PC-3 (cell line): ENCODE measurements at regions not wholly inside any gene's neighbourhood (a gene's known extent, or its start where the extent isn't known, plus 50 kb on each side); places are given as distances from the start of the nearest gene placed in this dataset.
"Not testable (repeated sequence)": the region's sequence is repeated elsewhere in the genome, so short reads cannot be mapped to it uniquely, and the experiment has no call there.

Source experiments
- ATAC-seq: fragments of 200-7000 bp; cut with Tn5 transposase; 2 replicates; pipeline ENCODE4 v1.9.1; 2020; ENCODE audit warnings: mild to moderate bottlenecking, moderate library complexity
- BruUV-seq: library from RNA; stranded (reverse); fragments of 400-500 nt; replicated peaks from 2 replicates; lab custom pipeline; 2021; lab: Mats Ljungman, UMichigan
- CTCF ChIA-PET: fragments of 300-600 bp; sonication (Branson Sonifier 250); formaldehyde crosslinking; loops from one replicate; lab custom pipeline; 2022; ENCODE audit warnings: antibody characterized with exemption; lab: Charles Lee
- POLR2A ChIA-PET: fragments of 300-600 bp; sonication (Branson Sonifier 250); formaldehyde crosslinking; loops from one replicate; lab custom pipeline; 2022; ENCODE audit warnings: antibody characterized with exemption; ENCODE audit not compliant: unreplicated experiment; lab: Charles Lee
- DNase-seq: peaks from one replicate; pipeline ENCODE4 v3.0.0-alpha.2; 2015
- H2AFZ ChIP-seq: fragments of 300-600 bp; sonication (generic); 2 replicates; pipeline ENCODE4 v1.6.0; 2016; ENCODE audit warnings: antibody characterized with exemption, low read length
- H3F3A ChIP-seq: fragments of 300-600 bp; sonication (generic); one replicate; pipeline ENCODE4 v1.6.0; 2017; ENCODE audit warnings: antibody characterized with exemption, low read length, control low read depth, mild to moderate bottlenecking; ENCODE audit not compliant: unreplicated experiment
- H3K27ac ChIP-seq: fragments of 300-600 bp; sonication (generic); 2 replicates; pipeline ENCODE4 v1.5.1; 2016; ENCODE audit warnings: mild to moderate bottlenecking, low read length
- H3K27me3 ChIP-seq: fragments of 300-600 bp; sonication (generic); 2 replicates; pipeline ENCODE4 v1.6.1; 2016; ENCODE audit warnings: low read length, mixed read lengths
- H3K36me3 ChIP-seq: fragments of 300-600 bp; sonication (generic); 2 replicates; pipeline ENCODE4 v1.6.1; 2016; ENCODE audit warnings: low read depth, mixed run types, low read length, mixed read lengths
- H3K4me1 ChIP-seq: fragments of 300-600 bp; sonication (generic); 2 replicates; pipeline ENCODE4 v1.5.1; 2016; ENCODE audit warnings: low read length; ENCODE audit not compliant: insufficient read depth
- H3K4me2 ChIP-seq: fragments of 300-600 bp; sonication (generic); 2 replicates; pipeline ENCODE4 v1.6.0; 2016; ENCODE audit warnings: low read length
- H3K4me3 ChIP-seq: fragments of 300-600 bp; sonication (generic); 2 replicates; pipeline ENCODE4 v1.5.1; 2016; ENCODE audit warnings: mild to moderate bottlenecking, low read length, mixed read lengths
- H3K79me2 ChIP-seq: fragments of 300-600 bp; sonication (generic); 2 replicates; pipeline ENCODE4 v1.6.1; 2017; ENCODE audit warnings: low read length, mixed read lengths
- H3K9ac ChIP-seq: fragments of 300-600 bp; sonication (generic); 2 replicates; pipeline ENCODE4 v1.6.0; 2016; ENCODE audit warnings: mild to moderate bottlenecking, low read length
- H3K9me2 ChIP-seq: fragments of 300-600 bp; sonication (generic); replicated peaks from 2 replicates; pipeline ENCODE4 v1.6.1; 2016; ENCODE audit warnings: mixed run types, low read length, mixed read lengths
- H3K9me3 ChIP-seq: fragments of 300-600 bp; sonication (generic); 2 replicates; pipeline ENCODE4 v1.6.1; 2016; ENCODE audit warnings: low read length, mixed read lengths
- H4K20me1 ChIP-seq: fragments of 300-600 bp; sonication (generic); 2 replicates; pipeline ENCODE4 v1.6.1; 2016; ENCODE audit warnings: low read length, mixed read lengths
- intact Hi-C: fragments of 100-400 bp; cut with micrococcal nuclease; formaldehyde crosslinking; loops from 2 replicates; pipeline ENCODE4 v1.9.0; 2023

DNA sequence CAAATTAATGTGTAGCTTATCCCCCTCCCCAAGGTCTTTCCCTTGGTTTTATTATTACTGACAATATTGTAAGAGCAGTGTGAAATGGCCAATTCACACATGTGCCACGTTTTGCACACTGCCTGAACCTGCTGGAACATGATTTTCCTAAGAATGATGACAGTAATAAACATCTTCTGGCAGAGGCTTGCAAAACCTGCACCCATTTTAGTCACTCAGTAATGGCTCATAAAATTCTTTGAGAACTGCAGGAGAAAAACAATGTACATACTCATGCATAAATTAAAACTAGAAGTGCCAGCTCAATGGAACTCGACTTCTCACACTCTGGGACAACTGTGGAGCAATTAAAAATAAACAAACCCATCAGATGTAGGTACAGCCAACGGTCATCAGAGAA, 96.8 kb upstream of the POMZP3 start:
- BruUV-seq, H3K9me3 ChIP-seq, H3K36me3 ChIP-seq, ATAC-seq, H3K4me2 ChIP-seq, H3K4me1 ChIP-seq, H3K9me2 ChIP-seq, intact Hi-C loops, H3K79me2 ChIP-seq, H3K4me3 ChIP-seq, H2AFZ ChIP-seq, DNase-seq, H3F3A ChIP-seq, H3K9ac ChIP-seq, H4K20me1 ChIP-seq, H3K27me3 ChIP-seq, POLR2A ChIA-PET, H3K27ac ChIP-seq, CTCF ChIA-PET: not testable (repeated sequence)

DNA sequence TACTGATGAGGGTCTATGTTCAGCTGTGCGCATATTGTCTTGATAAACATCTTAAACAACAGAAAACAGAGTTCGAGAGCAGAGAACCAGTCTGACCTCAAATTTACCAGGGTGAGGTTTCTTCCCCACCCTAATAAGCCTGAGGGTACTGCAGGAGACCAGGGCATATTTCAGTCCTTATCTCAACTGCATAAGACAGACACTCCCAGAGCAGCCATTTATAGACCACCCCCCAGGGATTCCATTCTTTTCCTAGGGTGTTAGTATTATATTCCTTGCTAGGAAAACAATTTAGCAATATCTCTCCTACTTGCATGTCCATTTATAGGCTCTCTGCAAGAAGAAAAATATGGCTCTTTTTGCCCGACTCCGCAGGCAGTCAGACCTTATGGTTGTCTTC, 89.5 kb upstream of the POMZP3 start:
- POLR2A ChIA-PET, H3K4me1 ChIP-seq, H3K79me2 ChIP-seq, H3K9me2 ChIP-seq, H2AFZ ChIP-seq, CTCF ChIA-PET, H3K36me3 ChIP-seq, BruUV-seq, ATAC-seq, H3F3A ChIP-seq, intact Hi-C loops, H3K4me2 ChIP-seq, H4K20me1 ChIP-seq, H3K27me3 ChIP-seq, H3K9ac ChIP-seq, H3K27ac ChIP-seq, H3K9me3 ChIP-seq, DNase-seq, H3K4me3 ChIP-seq: not testable (repeated sequence)

DNA sequence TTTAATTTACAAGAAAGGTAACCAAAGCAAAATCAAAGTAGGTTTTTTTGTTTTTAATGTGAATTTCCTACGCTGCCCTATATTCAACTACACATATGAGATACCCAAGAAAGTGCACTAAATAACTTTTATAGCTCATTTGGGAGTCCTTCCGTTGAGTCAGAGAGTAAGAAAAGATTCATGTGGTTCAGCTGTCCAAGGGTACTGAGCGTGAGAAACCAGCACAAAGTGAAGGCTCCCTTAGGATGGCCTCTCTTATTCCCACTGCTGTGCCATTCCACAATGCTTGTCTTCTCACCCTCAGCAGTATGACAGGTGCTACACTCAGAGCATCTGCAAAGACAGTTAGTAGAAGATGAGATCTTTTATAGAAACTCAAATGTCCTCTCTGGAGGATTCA, 85.8 kb upstream of the POMZP3 start:
- H3K9me3 ChIP-seq, intact Hi-C loops, POLR2A ChIA-PET, H3K36me3 ChIP-seq, H3F3A ChIP-seq, H3K4me3 ChIP-seq, H4K20me1 ChIP-seq, H3K27me3 ChIP-seq, ATAC-seq, H2AFZ ChIP-seq, CTCF ChIA-PET, H3K9ac ChIP-seq, H3K4me1 ChIP-seq, BruUV-seq, DNase-seq, H3K27ac ChIP-seq, H3K4me2 ChIP-seq, H3K79me2 ChIP-seq, H3K9me2 ChIP-seq: not testable (repeated sequence)

DNA sequence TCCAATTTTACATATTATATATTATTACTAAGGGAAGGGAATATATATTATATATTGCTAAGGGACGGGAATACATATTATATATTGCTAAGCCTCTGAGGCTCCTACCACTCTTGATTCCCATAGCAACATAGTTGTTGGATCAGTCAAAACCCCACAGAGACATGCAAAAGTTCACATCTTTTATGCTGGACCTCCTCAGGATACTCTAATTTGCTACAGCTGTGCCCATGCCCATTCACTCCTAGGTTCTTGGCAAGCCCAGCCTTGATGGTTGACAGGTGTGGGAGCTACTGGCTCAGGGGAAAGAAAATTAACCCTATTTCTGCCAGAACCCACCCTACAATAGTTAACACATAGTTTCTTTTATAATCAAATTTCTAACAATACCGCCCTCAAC, 84.6 kb upstream of the POMZP3 start:
- H3K4me3 ChIP-seq, intact Hi-C loops, H3K9ac ChIP-seq, H3K4me2 ChIP-seq, H3K27ac ChIP-seq, POLR2A ChIA-PET, DNase-seq, H2AFZ ChIP-seq, H3K9me3 ChIP-seq, H3K27me3 ChIP-seq, H3K36me3 ChIP-seq, H3F3A ChIP-seq, H3K9me2 ChIP-seq, BruUV-seq, H3K79me2 ChIP-seq, CTCF ChIA-PET, H3K4me1 ChIP-seq, ATAC-seq, H4K20me1 ChIP-seq: not testable (repeated sequence)

DNA sequence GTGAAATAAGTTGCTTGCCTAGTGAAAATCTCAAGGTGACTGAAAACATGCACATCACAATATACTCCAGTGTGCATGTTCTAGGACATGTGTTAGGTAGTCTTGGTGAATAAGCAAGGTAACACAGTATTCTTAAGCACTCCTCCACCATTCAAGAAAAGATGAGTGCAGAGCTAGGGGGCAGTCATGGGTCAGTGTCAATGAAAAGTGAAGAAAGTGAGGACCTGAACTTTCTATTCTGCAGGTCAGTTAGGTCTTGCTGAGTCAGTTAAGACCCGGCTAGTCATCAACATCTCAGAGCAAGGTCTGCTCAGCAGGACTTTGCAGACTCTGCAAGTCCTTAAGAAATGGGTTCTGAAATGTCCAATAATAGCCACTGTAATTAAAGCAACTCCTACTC, 82.6 kb upstream of the POMZP3 start:
- H3K27ac ChIP-seq, H3K9ac ChIP-seq, H2AFZ ChIP-seq, BruUV-seq, H3F3A ChIP-seq, H3K9me2 ChIP-seq, CTCF ChIA-PET, POLR2A ChIA-PET, H3K4me2 ChIP-seq, H3K9me3 ChIP-seq, intact Hi-C loops, H3K36me3 ChIP-seq, H3K27me3 ChIP-seq, H3K4me1 ChIP-seq, H3K4me3 ChIP-seq, H4K20me1 ChIP-seq, ATAC-seq, H3K79me2 ChIP-seq: not testable (repeated sequence)
- DNase-seq, result peak; percentile 5

DNA sequence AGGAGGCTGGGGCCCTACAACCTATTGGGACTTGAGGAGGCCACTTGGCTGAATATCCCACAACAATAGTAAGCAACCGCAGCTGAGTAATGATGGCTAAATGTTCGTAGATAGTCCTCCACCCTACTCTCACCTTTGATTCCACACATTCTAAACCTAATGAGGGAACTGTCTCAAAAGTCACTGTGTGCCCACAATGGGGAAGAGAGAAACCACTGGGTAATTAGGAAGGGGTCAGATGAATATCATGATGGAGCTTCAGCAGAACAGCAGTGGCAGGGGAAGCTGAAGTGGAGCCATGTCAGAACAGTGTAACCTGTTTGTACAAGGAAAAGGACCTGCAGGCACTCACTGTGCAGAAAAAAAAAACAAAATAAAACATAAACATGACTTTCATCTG, 81.4 kb upstream of the POMZP3 start:
- intact Hi-C loops, CTCF ChIA-PET, H3K79me2 ChIP-seq: not testable (repeated sequence)

DNA sequence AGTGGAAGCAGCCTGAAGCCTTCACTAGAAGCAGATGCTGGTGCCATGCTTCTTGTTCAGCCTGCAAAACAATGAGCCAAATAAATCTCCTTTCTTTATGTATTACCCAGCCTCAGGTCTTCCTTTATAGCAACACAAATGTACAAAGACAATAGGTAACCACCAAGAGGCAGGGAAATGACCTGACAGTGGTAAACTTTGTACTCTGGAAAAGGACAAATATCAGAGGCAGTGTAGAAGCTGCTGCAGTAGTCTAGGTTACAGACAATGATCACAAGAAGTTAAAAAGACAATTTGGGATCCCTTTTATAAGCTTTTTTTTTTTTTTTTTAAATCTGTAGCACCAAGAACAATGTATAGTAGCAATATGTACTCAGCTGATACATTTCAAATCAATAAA, 76.7 kb upstream of the POMZP3 start:
- CTCF ChIA-PET, BruUV-seq, H4K20me1 ChIP-seq, H3K9ac ChIP-seq, DNase-seq, H3K27ac ChIP-seq, H3K9me2 ChIP-seq, H3K79me2 ChIP-seq, H3K4me1 ChIP-seq, H3K4me2 ChIP-seq, H2AFZ ChIP-seq, H3K9me3 ChIP-seq, intact Hi-C loops, H3K4me3 ChIP-seq, H3K36me3 ChIP-seq, H3F3A ChIP-seq, ATAC-seq, POLR2A ChIA-PET, H3K27me3 ChIP-seq: not testable (repeated sequence)

More for the DNA sequence above, 81.4 kb upstream of the POMZP3 start:
- H3K27ac ChIP-seq, H3K4me2 ChIP-seq, H4K20me1 ChIP-seq, BruUV-seq, H3F3A ChIP-seq, H3K36me3 ChIP-seq, H3K4me3 ChIP-seq, POLR2A ChIA-PET, H3K9me3 ChIP-seq, H3K27me3 ChIP-seq, H2AFZ ChIP-seq, DNase-seq, H3K9me2 ChIP-seq, H3K4me1 ChIP-seq, ATAC-seq, H3K9ac ChIP-seq: not testable (repeated sequence)
